ENCODE measurements at regions not wholly inside any gene's neighbourhood (a gene's known extent, or its start where the extent isn't known, plus 50 kb on each side); places are given as distances from the start of the nearest gene placed in this dataset.

DNA sequence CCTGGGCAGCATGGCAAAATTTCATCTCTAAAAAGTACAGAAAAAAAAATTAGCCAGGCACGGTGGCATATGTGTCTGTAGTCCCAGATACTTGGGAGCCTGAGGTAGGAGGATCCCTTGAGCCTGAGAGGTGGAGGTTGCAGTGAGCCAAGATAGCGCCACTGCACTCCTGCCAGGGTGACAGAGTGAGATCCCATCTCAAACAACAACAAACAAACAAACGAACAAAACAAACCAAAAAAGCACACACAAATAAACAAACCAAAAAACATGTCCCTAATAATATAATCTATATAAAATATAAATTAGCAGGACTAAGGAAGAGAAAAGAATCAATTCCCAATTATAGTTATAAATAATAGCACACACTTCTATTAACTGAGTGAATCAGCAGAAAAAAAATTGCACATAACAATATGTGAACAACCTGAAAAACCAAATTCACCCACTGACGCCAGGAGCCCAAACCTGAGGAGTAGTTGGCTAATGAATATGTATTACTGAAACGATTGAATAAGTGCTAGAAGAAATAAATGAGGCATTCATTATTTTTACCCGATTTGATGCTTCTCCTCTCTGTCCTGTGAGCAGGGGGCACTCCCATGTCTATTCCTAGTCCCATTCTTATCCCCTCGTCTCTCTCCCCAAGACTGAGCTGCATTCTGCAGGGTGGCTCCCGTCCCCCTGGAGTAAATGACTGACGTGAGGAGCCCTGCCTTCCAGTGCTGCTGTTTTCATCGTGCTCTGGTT is 108.2 kb upstream of the TOP3B start:
- Histone ChIP-seq H3K4me3 (no peak overlapping the region), H3K27ac (no peak overlapping the region), H3K36me3 (no peaks in the 10 kb centered on the region), H3K27me3 (peaks cover 61% of the 10 kb centered on the region), H3K9me3 (no peaks in the 10 kb centered on the region), H3K4me1 (no peaks in the 10 kb centered on the region)
- ATAC-seq (no peak), DNase-seq (no peak)
- intact Hi-C loops (cut with DNase I): no loop called here
- TF ChIP-seq CTCF (IDR thresholded peaks at IDR 0.05): no peak

DNA sequence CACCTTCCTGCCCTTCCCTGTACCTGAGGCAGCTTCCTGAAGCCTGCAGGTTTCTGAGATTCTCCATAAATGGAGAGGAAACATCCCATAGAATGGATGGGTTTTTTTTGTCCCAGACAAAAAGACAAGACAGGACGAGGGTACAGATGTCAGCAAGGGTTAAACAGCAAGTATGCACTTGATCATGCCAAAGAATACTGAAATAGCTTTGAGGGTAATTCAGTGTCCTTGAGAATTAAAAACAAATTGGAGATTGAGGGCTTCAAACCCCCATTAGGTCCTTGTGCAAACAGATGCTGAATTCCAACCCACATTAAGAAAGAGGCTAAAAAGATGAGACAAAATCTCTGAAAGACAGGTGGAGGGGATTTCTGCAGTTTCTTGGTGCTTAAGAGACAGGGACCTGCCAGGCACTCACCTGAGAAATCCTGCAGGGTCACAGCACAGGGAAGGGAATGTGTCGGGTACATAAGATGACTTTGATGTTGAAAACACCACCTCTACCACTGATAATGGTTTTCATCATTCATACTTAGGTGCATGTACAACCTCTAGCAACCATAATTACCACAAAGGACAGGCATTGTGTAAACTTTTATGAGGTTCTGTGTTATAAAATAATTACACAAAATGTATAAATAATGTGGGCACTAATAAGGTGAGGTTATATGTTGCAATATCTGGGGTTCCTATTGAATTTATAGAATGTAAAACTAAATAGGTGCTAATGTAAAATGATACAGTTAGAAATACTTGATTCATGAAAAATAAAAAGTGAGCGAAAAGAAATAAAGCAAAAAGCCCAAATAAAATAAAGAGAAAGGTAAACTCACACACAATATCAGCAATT is 107.1 kb upstream of the TOP3B start:
- no peak for DNase-seq
- Histone ChIP-seq H3K36me3 (no peaks in the 10 kb centered on the region), H3K27ac (no peak overlapping the region), H3K4me3 (no peak overlapping the region), H3K27me3 (peaks cover 51% of the 10 kb centered on the region), H3K4me1 (no peaks in the 10 kb centered on the region), H3K9me3 (no peaks in the 10 kb centered on the region)
- no peak for ATAC-seq
- TF ChIP-seq CTCF (IDR thresholded peaks at IDR 0.05): no peak
- intact Hi-C loops (cut with DNase I): no loop called here

DNA sequence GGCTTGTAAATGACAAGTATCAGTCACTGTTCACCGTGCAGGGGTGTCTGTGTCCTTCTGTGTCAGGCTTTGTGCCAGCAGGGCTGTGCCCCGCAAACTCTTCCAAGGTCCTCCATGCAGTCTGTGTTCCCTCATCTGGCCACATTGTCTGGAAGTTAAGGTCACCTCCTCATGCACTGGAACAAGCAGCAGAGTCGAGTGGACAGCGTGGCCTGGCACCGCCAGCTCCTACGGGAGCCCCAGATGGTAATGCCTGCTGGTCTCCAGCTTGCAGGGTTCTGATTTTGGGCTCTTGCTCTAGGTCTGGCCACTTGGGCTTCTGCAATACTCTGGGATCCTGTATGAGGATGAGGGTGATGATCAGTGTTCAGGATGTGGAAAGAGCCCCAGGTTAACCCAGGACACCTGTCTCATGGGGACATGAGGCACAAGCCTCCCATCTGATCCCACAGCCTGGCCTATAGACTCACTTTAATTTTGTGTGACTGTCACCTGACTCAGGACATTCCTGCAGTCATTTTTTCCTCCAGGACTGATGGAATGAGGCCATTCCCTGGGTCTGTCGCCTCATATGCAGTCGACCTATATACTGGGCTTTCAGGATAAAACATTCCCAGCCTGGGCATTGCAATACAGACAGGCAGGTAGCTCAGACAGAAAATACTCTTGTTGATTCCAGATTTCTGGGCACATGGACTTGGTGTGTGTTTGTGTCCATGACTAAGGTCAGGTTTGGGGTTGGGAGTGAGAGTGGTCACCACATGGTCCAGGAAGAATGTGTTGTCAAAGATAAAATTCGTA is 106.3 kb upstream of the TOP3B start:
- DNase-seq: no peak
- Histone ChIP-seq H3K4me1 (no peaks in the 10 kb centered on the region), H3K4me3 (no peak overlapping the region), H3K27ac (no peak overlapping the region), H3K9me3 (no peaks in the 10 kb centered on the region), H3K36me3 (no peaks in the 10 kb centered on the region), H3K27me3 (peaks cover 46% of the 10 kb centered on the region)
- intact Hi-C loops (cut with DNase I): no loop called here
- ATAC-seq: no peak
- no peak for TF ChIP-seq CTCF (IDR thresholded peaks at IDR 0.05)

DNA sequence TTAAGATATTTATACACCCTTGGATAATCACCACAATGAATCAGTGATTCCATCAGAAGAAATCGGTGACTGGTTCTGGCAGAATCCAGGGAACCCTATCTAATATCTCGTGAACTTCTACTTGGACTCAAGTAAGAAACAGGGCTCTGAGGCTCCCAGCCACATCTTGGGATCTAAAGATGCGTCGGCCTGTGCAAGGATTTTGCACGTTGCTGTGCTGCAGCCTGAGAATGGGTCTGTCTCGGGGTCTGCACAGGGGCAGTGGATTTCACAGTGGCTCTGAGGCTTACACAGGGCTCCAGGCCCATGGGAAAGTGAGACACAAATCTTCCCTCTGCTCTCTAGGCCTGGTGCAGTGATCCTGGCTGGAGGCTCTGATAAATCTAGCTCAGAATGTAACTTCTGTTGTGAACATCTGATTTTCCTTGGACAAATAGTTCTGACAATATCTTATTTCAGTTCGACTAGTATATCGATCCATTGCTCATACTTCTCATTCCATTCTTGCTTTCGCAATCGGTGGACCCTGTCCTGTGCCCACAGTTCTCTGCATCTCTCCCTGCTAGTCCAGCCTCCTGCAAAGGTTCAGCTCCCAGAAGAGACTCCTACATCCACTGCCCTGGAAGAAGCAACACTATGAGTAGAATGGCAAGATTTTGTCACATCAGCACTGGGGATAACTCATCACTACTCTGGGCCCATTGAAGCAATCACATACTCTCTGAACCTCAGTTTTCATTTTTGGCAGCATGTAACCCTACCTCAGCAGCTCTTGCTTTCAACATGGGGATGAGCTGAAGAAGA is 105.5 kb upstream of the TOP3B start:
- intact Hi-C loops (cut with DNase I): no loop called here
- ATAC-seq (no peak), DNase-seq (no peak)
- Histone ChIP-seq H3K4me1 (no peaks in the 10 kb centered on the region), H3K27ac (no peak overlapping the region), H3K27me3 (peaks cover 38% of the 10 kb centered on the region), H3K4me3 (no peak overlapping the region), H3K36me3 (no peaks in the 10 kb centered on the region), H3K9me3 (no peaks in the 10 kb centered on the region)
- TF ChIP-seq CTCF (IDR thresholded peaks at IDR 0.05): no peak

Data from upper lobe of right lung (tissue), 1 donor.